M059J (cell line): ENCODE measurements at regions not wholly inside any gene's neighbourhood (a gene's known extent, or its start where the extent isn't known, plus 50 kb on each side); places are given as distances from the start of the nearest gene placed in this dataset.
A peak's percentile ranks its signal among the peaks of the same experiment; 100 is the strongest.

Source experiments
- DNase-seq: peaks from one replicate; pipeline ENCODE4 v3.0.0-alpha.2; 2012; ENCODE audit warnings: low read depth

GRCh38 chrX:34874763-34875162 lies 67.8 kb upstream of the FAM47B start:
- DNase-seq, result no peak

GRCh38 chrX:34875204-34875603 lies 67.4 kb upstream of the FAM47B start:
- DNase-seq, result peak; percentile 73

- peak; percentile 37 for DNase-seq
These were observed 65.2 kb upstream of the FAM47B start for GRCh38 chrX:34877436-34877835.

- peak; percentile 8 for DNase-seq
These were observed 63.2 kb upstream of the FAM47B start for GRCh38 chrX:34879346-34879745.

GRCh38 chrX:34879886-34880285 lies 62.7 kb upstream of the FAM47B start:
- no peak for DNase-seq

- DNase-seq, result peak; percentile 93
These were observed 61.9 kb upstream of the FAM47B start for GRCh38 chrX:34880656-34881055.

GRCh38 chrX:34881671-34882070 lies 60.9 kb upstream of the FAM47B start:
- DNase-seq, result no peak

GRCh38 chrX:34884817-34885216 lies 57.8 kb upstream of the FAM47B start:
- DNase-seq, result peak; percentile 81

- no peak for DNase-seq
These were observed 56.6 kb upstream of the FAM47B start for GRCh38 chrX:34886011-34886410.

- DNase-seq, result no peak
These were observed 51.2 kb upstream of the FAM47B start for GRCh38 chrX:34891391-34891790.
